NB4 (cell line): ENCODE measurements at regions not wholly inside any gene's neighbourhood (a gene's known extent, or its start where the extent isn't known, plus 50 kb on each side); places are given as distances from the start of the nearest gene placed in this dataset.

Source experiments
- MYC ChIP-seq: IDR thresholded peaks from 2 replicates; pipeline ENCODE4 v1.6.1; 2011; ENCODE audit warnings: low read depth, low read length
- POLR2A ChIP-seq: IDR thresholded peaks from 2 replicates; pipeline ENCODE4 v1.6.1; 2011; ENCODE audit warnings: mild to moderate bottlenecking; ENCODE audit not compliant: insufficient read length; ENCODE audit errors: extremely low read depth
- TF ChIP-seq, protein P1 (sequence below): IDR thresholded peaks from one replicate; pipeline ENCODE4 v1.5.1; 2012; ENCODE audit warnings: low read depth, low read length

DNA sequence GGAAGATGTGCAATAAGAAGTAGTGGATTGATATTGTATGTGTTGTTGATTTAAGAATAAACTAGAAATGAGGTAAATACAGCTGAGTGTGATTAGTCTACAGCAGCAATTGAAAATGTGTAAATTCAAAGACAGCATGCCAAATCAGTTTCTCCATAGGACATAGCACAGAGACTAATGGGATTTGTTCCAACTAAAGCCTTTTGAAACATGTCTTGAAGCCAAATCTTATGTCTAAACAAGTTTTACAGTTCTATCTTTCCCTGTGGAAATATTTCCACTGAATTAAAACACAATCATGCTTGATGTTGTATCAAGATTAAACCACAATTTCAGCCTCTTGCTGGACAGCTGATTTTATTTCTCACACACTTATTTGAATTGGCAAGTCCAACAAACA lies 497.4 kb upstream of the FAM47C start:
- TF ChIP-seq POLR2A (no peak), MYC (no peak)
- TF ChIP-seq, protein P1, sequence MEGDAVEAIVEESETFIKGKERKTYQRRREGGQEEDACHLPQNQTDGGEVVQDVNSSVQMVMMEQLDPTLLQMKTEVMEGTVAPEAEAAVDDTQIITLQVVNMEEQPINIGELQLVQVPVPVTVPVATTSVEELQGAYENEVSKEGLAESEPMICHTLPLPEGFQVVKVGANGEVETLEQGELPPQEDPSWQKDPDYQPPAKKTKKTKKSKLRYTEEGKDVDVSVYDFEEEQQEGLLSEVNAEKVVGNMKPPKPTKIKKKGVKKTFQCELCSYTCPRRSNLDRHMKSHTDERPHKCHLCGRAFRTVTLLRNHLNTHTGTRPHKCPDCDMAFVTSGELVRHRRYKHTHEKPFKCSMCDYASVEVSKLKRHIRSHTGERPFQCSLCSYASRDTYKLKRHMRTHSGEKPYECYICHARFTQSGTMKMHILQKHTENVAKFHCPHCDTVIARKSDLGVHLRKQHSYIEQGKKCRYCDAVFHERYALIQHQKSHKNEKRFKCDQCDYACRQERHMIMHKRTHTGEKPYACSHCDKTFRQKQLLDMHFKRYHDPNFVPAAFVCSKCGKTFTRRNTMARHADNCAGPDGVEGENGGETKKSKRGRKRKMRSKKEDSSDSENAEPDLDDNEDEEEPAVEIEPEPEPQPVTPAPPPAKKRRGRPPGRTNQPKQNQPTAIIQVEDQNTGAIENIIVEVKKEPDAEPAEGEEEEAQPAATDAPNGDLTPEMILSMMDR, result no peak
